NB4 (cell line): ENCODE measurements at regions not wholly inside any gene's neighbourhood (a gene's known extent, or its start where the extent isn't known, plus 50 kb on each side); places are given as distances from the start of the nearest gene placed in this dataset.
"Not testable (repeated sequence)": the region's sequence is repeated elsewhere in the genome, so short reads cannot be mapped to it uniquely, and the experiment has no call there.

Source experiments
- DNase-seq: peaks from one replicate; pipeline ENCODE4 v3.0.0; 2010; ENCODE audit warnings: low read depth
- H3K4me3 ChIP-seq: one replicate; pipeline ENCODE4 v1.5.1; 2011; ENCODE audit warnings: mild to moderate bottlenecking, low read depth, low read length, moderate library complexity
- CTCF ChIP-seq: IDR thresholded peaks from one replicate; pipeline ENCODE4 v1.5.1; 2012; ENCODE audit warnings: low read depth, low read length
- MAX ChIP-seq: IDR thresholded peaks from 2 replicates; pipeline ENCODE4 v1.6.1; 2011; ENCODE audit warnings: low read depth, low read length
- MYC ChIP-seq: IDR thresholded peaks from 2 replicates; pipeline ENCODE4 v1.6.1; 2011; ENCODE audit warnings: low read depth, low read length
- POLR2A ChIP-seq: IDR thresholded peaks from 2 replicates; pipeline ENCODE4 v1.6.1; 2011; ENCODE audit warnings: mild to moderate bottlenecking; ENCODE audit not compliant: insufficient read length; ENCODE audit errors: extremely low read depth

GRCh38 chr6:23783901-23784300 lies 342.1 kb upstream of the NRSN1 start:
- no peak for TF ChIP-seq CTCF
- no peak for TF ChIP-seq POLR2A
- no peak for TF ChIP-seq MYC
- TF ChIP-seq MAX = no peak
- no peak overlapping the region for H3K4me3 ChIP-seq
- DNase-seq = no peak

- TF ChIP-seq CTCF = no peak
- no peak for DNase-seq
- H3K4me3 ChIP-seq = no peak overlapping the region
Measured at GRCh38 chr6:23784301-23784919, 341.6 kb upstream of the NRSN1 start.

GRCh38 chr6:23790756-23791155 lies 335.3 kb upstream of the NRSN1 start:
- no peak for DNase-seq
- H3K4me3 ChIP-seq = no peak overlapping the region
- no peak for TF ChIP-seq MAX
- no peak for TF ChIP-seq POLR2A
- TF ChIP-seq MYC = no peak
- no peak for TF ChIP-seq CTCF

GRCh38 chr6:23797041-23797440 lies 329.0 kb upstream of the NRSN1 start:
- TF ChIP-seq MYC (no peak), CTCF (no peak), POLR2A (no peak), MAX (no peak)
- no peak overlapping the region for H3K4me3 ChIP-seq
- no peak for DNase-seq

GRCh38 chr6:23804289-23804688 lies 321.7 kb upstream of the NRSN1 start:
- DNase-seq, H3K4me3 ChIP-seq: not testable (repeated sequence)

- not testable (repeated sequence) for H3K4me3 ChIP-seq, DNase-seq
Measured at GRCh38 chr6:23821141-23821540, 304.9 kb upstream of the NRSN1 start.

- peak; percentile 28 for DNase-seq
- no peak overlapping the region for H3K4me3 ChIP-seq
- no peak for TF ChIP-seq MAX
- no peak for TF ChIP-seq POLR2A
- TF ChIP-seq MYC = no peak
- TF ChIP-seq CTCF = no peak
Measured at GRCh38 chr6:23823421-23823820, 302.6 kb upstream of the NRSN1 start.
